ENCODE measurements at regions not wholly inside any gene's neighbourhood (a gene's known extent, or its start where the extent isn't known, plus 50 kb on each side); places are given as distances from the start of the nearest gene placed in this dataset.

- no peaks in the 10 kb centered on the region for H3K27me3 Mint-ChIP-seq
- no peak overlapping the region for H3K4me3 Mint-ChIP-seq
- no peaks in the 10 kb centered on the region for H3K36me3 Mint-ChIP-seq (ENCODE audit: low read depth)
- no peak overlapping the region for H3K27ac Mint-ChIP-seq
- H3K9me3 Mint-ChIP-seq: peaks cover 11% of the 10 kb centered on the region
- no peaks in the 10 kb centered on the region for H3K4me1 Mint-ChIP-seq (ENCODE audit: low read depth)
These were observed 112.8 kb downstream of the DSC3 start for GRCh38 chr18:30929718-30930117.

GRCh38 chr18:30929065-30929464 is 113.5 kb downstream of the DSC3 start:
- no peaks in the 10 kb centered on the region for H3K27me3 Mint-ChIP-seq
- H3K4me1 Mint-ChIP-seq (ENCODE audit: low read depth): no peaks in the 10 kb centered on the region
- no peak overlapping the region for H3K27ac Mint-ChIP-seq
- H3K9me3 Mint-ChIP-seq: peaks cover 16% of the 10 kb centered on the region
- no peaks in the 10 kb centered on the region for H3K36me3 Mint-ChIP-seq (ENCODE audit: low read depth)
- H3K4me3 Mint-ChIP-seq: no peak overlapping the region

GRCh38 chr18:30927517-30928075 is 114.9 kb downstream of the DSC3 start:
- Mint-ChIP-seq H3K4me1 (ENCODE audit: low read depth) (no peaks in the 10 kb centered on the region), H3K27ac (no peak overlapping the region), H3K4me3 (no peak overlapping the region), H3K9me3 (peaks cover 13% of the 10 kb centered on the region), H3K27me3 (no peaks in the 10 kb centered on the region), H3K36me3 (ENCODE audit: low read depth) (no peaks in the 10 kb centered on the region)

- no peaks in the 10 kb centered on the region for H3K4me1 Mint-ChIP-seq (ENCODE audit: low read depth)
- H3K27me3 Mint-ChIP-seq: no peaks in the 10 kb centered on the region
- H3K27ac Mint-ChIP-seq: no peak overlapping the region
- H3K36me3 Mint-ChIP-seq (ENCODE audit: low read depth): no peaks in the 10 kb centered on the region
- no peak overlapping the region for H3K4me3 Mint-ChIP-seq
- H3K9me3 Mint-ChIP-seq: peaks cover 13% of the 10 kb centered on the region
These were observed 115.5 kb downstream of the DSC3 start for GRCh38 chr18:30927042-30927441.

- no peaks in the 10 kb centered on the region for H3K27me3 Mint-ChIP-seq
- no peaks in the 10 kb centered on the region for H3K36me3 Mint-ChIP-seq (ENCODE audit: low read depth)
- H3K27ac Mint-ChIP-seq: no peak overlapping the region
- H3K4me1 Mint-ChIP-seq (ENCODE audit: low read depth): no peaks in the 10 kb centered on the region
- peaks cover 13% of the 10 kb centered on the region for H3K9me3 Mint-ChIP-seq
- no peak overlapping the region for H3K4me3 Mint-ChIP-seq
These were observed 116.7 kb downstream of the DSC3 start for GRCh38 chr18:30925795-30926194.

GRCh38 chr18:30920757-30921156 is 121.8 kb downstream of the DSC3 start:
- Mint-ChIP-seq H3K27me3 (no peaks in the 10 kb centered on the region), H3K4me3 (no peak overlapping the region), H3K4me1 (ENCODE audit: low read depth) (no peaks in the 10 kb centered on the region), H3K9me3 (peaks cover 12% of the 10 kb centered on the region), H3K36me3 (ENCODE audit: low read depth) (no peaks in the 10 kb centered on the region), H3K27ac (no peak overlapping the region)

GRCh38 chr18:30920351-30920750 is 122.2 kb downstream of the DSC3 start:
- Mint-ChIP-seq H3K4me3 (no peak overlapping the region), H3K27me3 (no peaks in the 10 kb centered on the region), H3K36me3 (ENCODE audit: low read depth) (no peaks in the 10 kb centered on the region), H3K4me1 (ENCODE audit: low read depth) (no peaks in the 10 kb centered on the region), H3K9me3 (peaks cover 8% of the 10 kb centered on the region), H3K27ac (no peak overlapping the region)

GRCh38 chr18:30917651-30918050 is 124.9 kb downstream of the DSC3 start:
- Mint-ChIP-seq H3K4me3 (no peak overlapping the region), H3K27me3 (no peaks in the 10 kb centered on the region)

GRCh38 chr18:30915336-30915988 is 127.1 kb downstream of the DSC3 start:
- H3K36me3 Mint-ChIP-seq (ENCODE audit: low read depth): no peaks in the 10 kb centered on the region
- no peaks in the 10 kb centered on the region for H3K9me3 Mint-ChIP-seq
- no peaks in the 10 kb centered on the region for H3K27me3 Mint-ChIP-seq
- no peak overlapping the region for H3K4me3 Mint-ChIP-seq
- no peak overlapping the region for H3K27ac Mint-ChIP-seq
- no peaks in the 10 kb centered on the region for H3K4me1 Mint-ChIP-seq (ENCODE audit: low read depth)

More at GRCh38 chr18:30917651-30918050, 124.9 kb downstream of the DSC3 start:
- Mint-ChIP-seq H3K9me3 (no peaks in the 10 kb centered on the region), H3K36me3 (ENCODE audit: low read depth) (no peaks in the 10 kb centered on the region), H3K27ac (no peak overlapping the region), H3K4me1 (ENCODE audit: low read depth) (no peaks in the 10 kb centered on the region)

GRCh38 chr18:30908381-30908780 is 134.2 kb downstream of the DSC3 start:
- Mint-ChIP-seq H3K4me1 (ENCODE audit: low read depth) (no peaks in the 10 kb centered on the region), H3K36me3 (ENCODE audit: low read depth) (no peaks in the 10 kb centered on the region), H3K9me3 (no peaks in the 10 kb centered on the region), H3K4me3 (no peak overlapping the region), H3K27ac (no peak overlapping the region), H3K27me3 (no peaks in the 10 kb centered on the region)

GRCh38 chr18:30903566-30903965 is 139.0 kb downstream of the DSC3 start:
- H3K36me3 Mint-ChIP-seq (ENCODE audit: low read depth): no peaks in the 10 kb centered on the region
- H3K27me3 Mint-ChIP-seq: no peaks in the 10 kb centered on the region
- no peaks in the 10 kb centered on the region for H3K4me1 Mint-ChIP-seq (ENCODE audit: low read depth)
- no peaks in the 10 kb centered on the region for H3K9me3 Mint-ChIP-seq
- no peak overlapping the region for H3K4me3 Mint-ChIP-seq
- no peak overlapping the region for H3K27ac Mint-ChIP-seq

- no peak overlapping the region for H3K4me3 Mint-ChIP-seq
These were observed 152.8 kb downstream of the DSC3 start for GRCh38 chr18:30889519-30890301.

GRCh38 chr18:30888344-30888743 is 154.2 kb downstream of the DSC3 start:
- no peaks in the 10 kb centered on the region for H3K9me3 Mint-ChIP-seq
- no peaks in the 10 kb centered on the region for H3K27me3 Mint-ChIP-seq
- H3K4me1 Mint-ChIP-seq (ENCODE audit: low read depth): no peaks in the 10 kb centered on the region
- H3K36me3 Mint-ChIP-seq (ENCODE audit: low read depth): no peaks in the 10 kb centered on the region
- H3K27ac Mint-ChIP-seq: no peak overlapping the region
- H3K4me3 Mint-ChIP-seq: no peak overlapping the region

More at GRCh38 chr18:30889519-30890301, 152.8 kb downstream of the DSC3 start:
- no peaks in the 10 kb centered on the region for H3K9me3 Mint-ChIP-seq
- H3K27ac Mint-ChIP-seq: no peak overlapping the region
- H3K4me1 Mint-ChIP-seq (ENCODE audit: low read depth): no peaks in the 10 kb centered on the region
- no peaks in the 10 kb centered on the region for H3K27me3 Mint-ChIP-seq
- H3K36me3 Mint-ChIP-seq (ENCODE audit: low read depth): no peaks in the 10 kb centered on the region

GRCh38 chr18:30886998-30887397 is 155.5 kb downstream of the DSC3 start:
- H3K36me3 Mint-ChIP-seq (ENCODE audit: low read depth): no peaks in the 10 kb centered on the region
- no peaks in the 10 kb centered on the region for H3K9me3 Mint-ChIP-seq
- H3K4me1 Mint-ChIP-seq (ENCODE audit: low read depth): no peaks in the 10 kb centered on the region
- H3K27me3 Mint-ChIP-seq: no peaks in the 10 kb centered on the region
- no peak overlapping the region for H3K27ac Mint-ChIP-seq
- no peak overlapping the region for H3K4me3 Mint-ChIP-seq

- H3K27me3 Mint-ChIP-seq: no peaks in the 10 kb centered on the region
- H3K9me3 Mint-ChIP-seq: peaks cover 4% of the 10 kb centered on the region
- no peaks in the 10 kb centered on the region for H3K36me3 Mint-ChIP-seq (ENCODE audit: low read depth)
- no peaks in the 10 kb centered on the region for H3K4me1 Mint-ChIP-seq (ENCODE audit: low read depth)
- H3K27ac Mint-ChIP-seq: no peak overlapping the region
- H3K4me3 Mint-ChIP-seq: no peak overlapping the region
These were observed 172.1 kb downstream of the DSC3 start for GRCh38 chr18:30870466-30870865.
